GM10266 (cell line): ENCODE measurements at regions not wholly inside any gene's neighbourhood (a gene's known extent, or its start where the extent isn't known, plus 50 kb on each side); places are given as distances from the start of the nearest gene placed in this dataset.
A peak's percentile ranks its signal among the peaks of the same experiment; 100 is the strongest.

Experiments
- DNase-seq: peaks from one replicate; pipeline ENCODE4 v3.0.0; 2012; ENCODE audit errors: extremely low spot score
- TF ChIP-seq, protein P1 (sequence below): IDR thresholded peaks from 2 replicates; pipeline ENCODE4 v1.5.1; 2012; ENCODE audit warnings: mild to moderate bottlenecking, low read depth; ENCODE audit not compliant: control insufficient read depth, insufficient read depth; ENCODE audit errors: missing control alignments

DNA sequence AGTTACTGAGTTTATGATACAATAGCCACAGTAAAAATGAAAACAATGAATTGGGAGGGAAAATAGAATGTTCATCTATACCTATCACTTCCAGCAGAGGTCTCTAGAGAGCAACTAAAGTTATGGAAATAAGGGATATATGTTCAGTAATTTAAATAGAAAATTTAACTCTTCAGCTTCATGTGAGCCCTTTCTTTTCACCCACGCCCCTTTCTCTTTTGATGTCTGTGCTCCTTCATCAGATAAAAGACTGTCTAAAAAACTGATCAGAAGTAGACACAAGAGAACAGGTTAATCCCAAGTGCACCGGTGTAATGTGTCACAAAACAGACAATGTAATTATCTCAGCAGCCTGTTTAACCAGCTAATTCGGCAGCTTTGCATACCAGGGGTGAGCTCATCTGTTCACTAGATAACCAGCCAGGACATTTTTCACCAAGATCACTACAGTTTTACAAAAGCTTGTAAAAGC lies 238.5 kb upstream of the ERBB4 start:
- peak; percentile 18 for DNase-seq

DNA sequence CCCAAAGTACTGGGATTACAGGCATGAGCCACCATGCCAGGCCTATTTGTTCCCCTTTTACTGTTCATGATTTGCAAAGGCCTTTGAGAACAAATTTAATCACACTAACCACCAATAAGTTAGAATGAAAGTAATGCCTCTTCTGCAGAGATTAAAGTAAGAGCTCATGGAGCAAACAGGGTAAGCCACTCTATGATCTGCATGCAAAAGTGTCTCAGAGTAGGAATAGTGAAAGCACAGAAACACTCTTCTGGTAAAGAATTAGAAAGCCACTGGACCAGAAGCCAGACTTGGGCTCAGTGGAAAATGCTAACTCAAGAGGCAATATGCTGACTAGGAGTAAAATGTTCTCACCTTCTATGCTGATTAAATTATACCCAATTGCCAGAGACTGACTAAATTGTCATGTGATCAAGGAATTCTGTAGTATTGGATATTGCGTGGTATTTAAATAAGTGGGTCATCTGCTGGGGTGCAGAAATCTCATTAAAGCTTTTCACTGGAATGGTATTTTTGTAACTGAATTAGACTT lies 235.3 kb upstream of the ERBB4 start:
- no peak for DNase-seq
- TF ChIP-seq, protein P1, sequence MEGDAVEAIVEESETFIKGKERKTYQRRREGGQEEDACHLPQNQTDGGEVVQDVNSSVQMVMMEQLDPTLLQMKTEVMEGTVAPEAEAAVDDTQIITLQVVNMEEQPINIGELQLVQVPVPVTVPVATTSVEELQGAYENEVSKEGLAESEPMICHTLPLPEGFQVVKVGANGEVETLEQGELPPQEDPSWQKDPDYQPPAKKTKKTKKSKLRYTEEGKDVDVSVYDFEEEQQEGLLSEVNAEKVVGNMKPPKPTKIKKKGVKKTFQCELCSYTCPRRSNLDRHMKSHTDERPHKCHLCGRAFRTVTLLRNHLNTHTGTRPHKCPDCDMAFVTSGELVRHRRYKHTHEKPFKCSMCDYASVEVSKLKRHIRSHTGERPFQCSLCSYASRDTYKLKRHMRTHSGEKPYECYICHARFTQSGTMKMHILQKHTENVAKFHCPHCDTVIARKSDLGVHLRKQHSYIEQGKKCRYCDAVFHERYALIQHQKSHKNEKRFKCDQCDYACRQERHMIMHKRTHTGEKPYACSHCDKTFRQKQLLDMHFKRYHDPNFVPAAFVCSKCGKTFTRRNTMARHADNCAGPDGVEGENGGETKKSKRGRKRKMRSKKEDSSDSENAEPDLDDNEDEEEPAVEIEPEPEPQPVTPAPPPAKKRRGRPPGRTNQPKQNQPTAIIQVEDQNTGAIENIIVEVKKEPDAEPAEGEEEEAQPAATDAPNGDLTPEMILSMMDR = no peak

More for the DNA sequence above, 238.5 kb upstream of the ERBB4 start:
- TF ChIP-seq, protein P1 = peak; percentile 60

DNA sequence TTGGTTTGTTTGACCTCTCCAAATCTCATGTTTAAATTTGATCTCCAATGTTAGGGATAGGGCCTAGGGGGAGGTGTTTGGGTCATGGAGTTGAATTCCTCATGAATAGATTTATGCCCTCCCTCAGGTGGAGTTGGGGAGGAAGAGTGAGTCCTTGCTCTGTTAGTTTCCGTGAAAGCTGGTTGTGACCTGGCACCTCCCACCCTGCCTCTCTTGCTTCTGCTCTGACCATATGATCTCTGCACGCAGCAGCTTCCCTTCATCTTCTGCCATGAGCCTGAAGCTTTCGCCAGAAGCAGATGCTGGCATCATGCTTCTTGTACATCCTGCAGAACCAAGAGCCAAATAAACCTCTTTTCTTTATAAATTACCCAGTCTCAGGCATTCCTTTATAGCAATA lies 231.6 kb upstream of the ERBB4 start:
- TF ChIP-seq, protein P1 = no peak
- DNase-seq = no peak

DNA sequence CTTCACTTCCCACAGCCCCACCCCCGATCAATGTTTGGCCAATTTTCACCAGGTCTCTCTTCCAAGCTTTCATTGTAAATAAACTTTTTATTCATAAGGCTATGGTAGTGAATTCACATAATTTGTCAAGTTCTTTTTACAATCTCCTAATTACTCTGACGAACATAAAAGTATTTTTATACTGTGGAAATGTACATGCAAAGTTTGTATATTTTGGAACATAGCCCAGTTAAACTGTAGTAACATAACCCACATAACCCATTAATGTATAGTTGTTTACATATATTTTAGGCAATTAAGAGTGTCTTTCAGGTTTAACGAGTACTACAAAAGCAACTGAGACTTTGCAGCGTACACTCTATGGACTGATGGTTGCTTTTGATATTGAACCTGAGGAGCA lies 228.3 kb upstream of the ERBB4 start:
- TF ChIP-seq, protein P1 = no peak
- no peak for DNase-seq

DNA sequence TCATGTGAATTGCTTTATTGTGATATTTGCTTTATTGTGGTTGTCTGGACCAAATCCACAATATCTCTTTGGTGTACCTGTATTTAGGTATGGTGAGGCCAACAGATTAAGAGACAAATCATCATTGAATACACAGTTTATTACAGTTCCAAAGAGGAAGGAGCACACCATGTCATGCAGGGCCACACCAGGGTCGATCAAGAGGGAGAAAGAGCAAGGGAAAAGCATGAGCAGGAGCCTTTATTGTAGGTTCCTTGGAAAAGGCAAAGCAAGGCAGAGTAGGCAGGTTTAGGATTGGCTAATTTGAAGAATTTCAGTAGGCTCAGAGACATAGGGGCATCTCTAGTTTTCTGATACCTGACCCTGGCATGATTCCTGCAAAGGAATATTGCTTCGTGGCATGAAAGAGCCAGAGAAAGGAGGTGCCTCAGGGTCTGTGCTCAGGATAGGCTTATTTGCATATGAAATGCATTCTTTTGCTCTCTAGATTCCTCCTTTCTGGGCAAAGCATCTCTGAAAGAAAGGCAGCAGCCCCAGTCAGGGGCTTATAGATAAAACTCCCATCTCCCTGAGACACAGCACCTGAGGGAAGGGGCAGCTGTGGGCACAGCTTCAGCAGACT lies 214.2 kb upstream of the ERBB4 start:
- TF ChIP-seq, protein P1 = no peak
- no peak for DNase-seq

DNA sequence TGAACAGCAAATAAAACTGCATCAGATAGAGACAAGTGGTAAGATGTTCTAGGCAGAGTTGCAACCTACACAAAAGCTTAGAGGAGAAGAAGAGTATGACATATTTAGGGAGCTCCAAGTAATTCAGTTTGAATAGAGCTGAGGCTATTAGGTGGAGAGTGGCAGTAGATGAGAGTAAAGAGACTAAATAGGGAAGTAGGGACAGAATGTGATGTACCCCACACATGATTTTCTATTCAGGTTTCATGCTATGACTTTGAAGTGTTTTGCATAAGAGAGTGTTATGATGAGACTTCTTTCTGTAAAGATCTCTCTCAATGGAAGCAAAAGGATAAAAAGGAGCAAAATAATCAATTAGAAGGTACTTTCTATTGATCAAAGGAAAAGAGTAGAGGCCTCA lies 206.8 kb upstream of the ERBB4 start:
- no peak for DNase-seq
- TF ChIP-seq, protein P1 = no peak

DNA sequence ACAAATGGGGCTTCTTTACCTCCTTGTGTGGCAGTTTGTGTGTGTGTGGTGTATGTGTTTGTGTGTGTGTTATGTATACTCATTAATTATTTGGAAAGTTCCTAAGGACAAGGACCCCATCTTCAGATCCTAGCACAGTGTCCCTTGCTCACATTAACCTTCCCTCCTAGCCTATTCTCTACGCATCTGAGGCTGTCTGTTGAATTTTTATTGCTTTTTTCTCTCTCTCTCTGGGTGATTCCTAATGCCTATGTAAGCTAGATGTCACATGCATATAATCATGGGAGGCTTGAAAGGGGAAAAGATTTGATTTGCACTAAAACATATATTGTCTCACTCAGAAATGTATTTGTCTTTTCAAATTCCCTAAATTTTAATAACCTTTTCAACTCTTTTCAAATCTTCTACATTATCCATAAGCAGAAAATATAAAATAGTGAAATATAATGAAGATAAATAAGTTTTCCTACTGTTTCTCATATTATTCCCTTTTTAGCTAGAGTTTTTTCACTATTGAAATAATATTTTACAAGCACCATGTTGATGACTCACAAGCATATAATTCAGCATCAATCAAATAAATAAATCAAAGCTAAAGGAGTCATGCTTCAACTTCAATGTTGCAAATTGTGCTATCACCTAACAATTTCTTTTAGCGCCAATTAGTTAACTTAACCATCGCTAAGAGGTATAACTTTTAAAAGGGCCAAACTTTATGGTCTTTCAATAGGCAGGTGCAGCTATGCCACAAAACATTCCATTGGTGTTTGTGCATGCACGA lies 199.0 kb upstream of the ERBB4 start:
- TF ChIP-seq, protein P1 = no peak
- DNase-seq = no peak
